A549 (cell line): ENCODE measurements at regions not wholly inside any gene's neighbourhood (a gene's known extent, or its start where the extent isn't known, plus 50 kb on each side); places are given as distances from the start of the nearest gene placed in this dataset.

ENCODE experiments used
- EHMT2 ChIP-seq: fragments of 200-600 bp; sonication (generic); IDR thresholded peaks from 2 replicates; pipeline ENCODE4 v1.6.1; 2016; ENCODE audit warnings: antibody characterized with exemption, low read depth, mild to moderate bottlenecking, moderate library complexity
- KDM5A ChIP-seq: fragments of 200-600 bp; sonication (generic); IDR thresholded peaks from 2 replicates; pipeline ENCODE4 v1.6.1; 2016; ENCODE audit warnings: antibody characterized with exemption, mild to moderate bottlenecking
- NFE2L2 ChIP-seq: fragments of 150-350 bp; conservative IDR thresholded peaks from 2 replicates; pipeline ENCODE4 v1.6.1; 2014; ENCODE audit warnings: low read length
- POLR2A ChIP-seq: IDR thresholded peaks from 2 replicates; pipeline ENCODE4 v1.6.1; 2012; ENCODE audit warnings: mild to moderate bottlenecking, low read length
- POLR2AphosphoS2 ChIP-seq: conservative IDR thresholded peaks from 2 replicates; pipeline ENCODE4 v1.6.1; 2012; ENCODE audit warnings: low read length, improper control_type of control experiment, inconsistent platforms
- TF ChIP-seq, protein P1 (sequence below): fragments of >200 bp; sonication (Bioruptor Twin); formaldehyde crosslinking; IDR thresholded peaks from 3 replicates; pipeline ENCODE4 v1.5.1; 2016
- TF ChIP-seq, protein P2 (sequence below): fragments of >200 bp; sonication (Bioruptor Twin); formaldehyde crosslinking; IDR thresholded peaks from 3 replicates; pipeline ENCODE4 v1.6.1; 2016

DNA sequence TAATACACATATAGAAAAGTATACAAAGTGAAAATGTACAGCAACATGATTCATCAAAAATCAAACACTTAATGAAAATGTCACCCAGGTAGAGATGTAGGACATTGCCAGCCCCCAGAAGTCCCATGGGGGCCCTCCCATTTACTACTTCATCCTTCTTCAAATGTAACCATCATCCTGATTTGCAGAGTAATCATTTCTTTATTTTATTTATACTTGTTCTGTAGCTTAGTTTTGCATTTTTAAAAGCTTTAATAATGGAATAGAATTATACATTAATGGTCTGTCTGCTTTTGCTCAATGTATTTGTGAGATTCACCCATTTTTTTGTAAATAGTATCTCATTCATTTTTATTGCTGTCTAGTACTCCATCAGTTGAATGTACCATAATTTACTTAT lies 96.8 kb upstream of the CD55 start:
- TF ChIP-seq KDM5A = no peak
- TF ChIP-seq, protein P1, sequence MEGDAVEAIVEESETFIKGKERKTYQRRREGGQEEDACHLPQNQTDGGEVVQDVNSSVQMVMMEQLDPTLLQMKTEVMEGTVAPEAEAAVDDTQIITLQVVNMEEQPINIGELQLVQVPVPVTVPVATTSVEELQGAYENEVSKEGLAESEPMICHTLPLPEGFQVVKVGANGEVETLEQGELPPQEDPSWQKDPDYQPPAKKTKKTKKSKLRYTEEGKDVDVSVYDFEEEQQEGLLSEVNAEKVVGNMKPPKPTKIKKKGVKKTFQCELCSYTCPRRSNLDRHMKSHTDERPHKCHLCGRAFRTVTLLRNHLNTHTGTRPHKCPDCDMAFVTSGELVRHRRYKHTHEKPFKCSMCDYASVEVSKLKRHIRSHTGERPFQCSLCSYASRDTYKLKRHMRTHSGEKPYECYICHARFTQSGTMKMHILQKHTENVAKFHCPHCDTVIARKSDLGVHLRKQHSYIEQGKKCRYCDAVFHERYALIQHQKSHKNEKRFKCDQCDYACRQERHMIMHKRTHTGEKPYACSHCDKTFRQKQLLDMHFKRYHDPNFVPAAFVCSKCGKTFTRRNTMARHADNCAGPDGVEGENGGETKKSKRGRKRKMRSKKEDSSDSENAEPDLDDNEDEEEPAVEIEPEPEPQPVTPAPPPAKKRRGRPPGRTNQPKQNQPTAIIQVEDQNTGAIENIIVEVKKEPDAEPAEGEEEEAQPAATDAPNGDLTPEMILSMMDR = no peak
- TF ChIP-seq POLR2A = no peak
- no peak for TF ChIP-seq NFE2L2
- no peak for TF ChIP-seq POLR2AphosphoS2
- TF ChIP-seq EHMT2 = no peak
- TF ChIP-seq, protein P2, sequence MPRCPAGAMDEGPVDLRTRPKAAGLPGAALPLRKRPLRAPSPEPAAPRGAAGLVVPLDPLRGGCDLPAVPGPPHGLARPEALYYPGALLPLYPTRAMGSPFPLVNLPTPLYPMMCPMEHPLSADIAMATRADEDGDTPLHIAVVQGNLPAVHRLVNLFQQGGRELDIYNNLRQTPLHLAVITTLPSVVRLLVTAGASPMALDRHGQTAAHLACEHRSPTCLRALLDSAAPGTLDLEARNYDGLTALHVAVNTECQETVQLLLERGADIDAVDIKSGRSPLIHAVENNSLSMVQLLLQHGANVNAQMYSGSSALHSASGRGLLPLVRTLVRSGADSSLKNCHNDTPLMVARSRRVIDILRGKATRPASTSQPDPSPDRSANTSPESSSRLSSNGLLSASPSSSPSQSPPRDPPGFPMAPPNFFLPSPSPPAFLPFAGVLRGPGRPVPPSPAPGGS = no peak
